ENCODE measurements at regions not wholly inside any gene's neighbourhood (a gene's known extent, or its start where the extent isn't known, plus 50 kb on each side); places are given as distances from the start of the nearest gene placed in this dataset.
"Not testable (repeated sequence)": the region's sequence is repeated elsewhere in the genome, so short reads cannot be mapped to it uniquely, and the experiment has no call there.

DNA sequence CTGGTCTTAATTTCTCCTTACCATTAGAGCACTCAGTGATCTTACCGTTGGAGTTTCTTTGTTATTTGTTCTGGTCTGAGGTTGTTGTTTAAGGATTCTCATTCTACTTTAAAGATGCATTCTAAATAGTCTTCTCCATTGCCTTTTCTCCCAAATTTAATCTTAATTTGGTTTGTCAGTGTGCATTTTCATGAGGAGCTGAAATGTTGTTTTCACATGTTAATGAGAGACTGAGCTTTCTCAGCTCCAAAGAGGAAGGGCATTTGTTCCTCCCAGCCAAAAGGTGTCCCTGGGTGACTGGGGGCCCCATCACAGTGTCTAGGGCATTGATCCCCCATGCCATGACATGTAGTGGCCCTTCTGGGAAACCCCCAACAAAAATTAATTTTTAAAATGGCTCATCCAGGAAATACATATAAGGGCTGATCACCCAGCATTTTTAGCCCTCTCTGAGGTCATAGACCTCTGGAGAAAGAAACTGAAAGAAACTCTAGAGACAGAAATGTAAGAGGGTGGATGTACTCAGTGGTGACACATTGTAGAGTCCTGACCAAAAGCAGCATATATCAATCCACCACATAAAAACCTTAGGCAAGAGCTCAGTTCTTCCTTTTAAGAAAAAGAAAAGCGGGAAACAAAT, 240.4 kb upstream of the RAI14 start:
- Histone ChIP-seq H3K36me3 (no peaks in the 10 kb centered on the region), H3K9me3 (no peaks in the 10 kb centered on the region), H3K27me3 (no peaks in the 10 kb centered on the region), H3K4me3 (no peak overlapping the region), H3K27ac (no peak overlapping the region), H3K4me1 (no peaks in the 10 kb centered on the region)
- 60 to 68% methylated on average over 2 of the region's 2 CpGs for WGBS, 2 donors
- DNase-seq (no peak), ATAC-seq (no peak), FAIRE-seq (no peak)
- no peak for TF ChIP-seq CTCF (IDR thresholded peaks at IDR 0.05)
- intact Hi-C loops (cut with DNase I), result no loop called here

DNA sequence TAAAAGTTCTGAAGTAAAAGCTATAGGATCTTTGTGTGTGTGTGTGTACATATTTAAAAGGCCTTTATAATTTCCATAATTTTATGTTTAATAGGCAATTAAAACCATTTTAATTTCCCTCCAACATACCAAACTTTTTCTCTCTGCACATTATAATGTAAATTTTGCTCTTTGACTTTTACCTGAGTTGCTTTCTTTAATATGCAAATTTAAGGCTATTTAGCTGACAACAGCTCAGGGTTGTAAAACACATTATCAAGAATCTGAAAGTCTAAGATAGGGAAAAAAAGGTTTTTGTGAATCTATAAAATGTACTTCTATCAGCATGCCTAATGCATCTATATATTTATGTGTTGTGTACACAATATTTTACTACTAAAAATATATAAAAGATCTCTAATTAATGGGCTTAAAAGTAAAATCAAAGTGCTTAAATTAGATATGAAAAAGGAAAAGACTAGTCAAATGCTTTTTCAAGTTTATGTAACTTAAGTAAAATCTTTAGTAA, 239.6 kb upstream of the RAI14 start:
- no peak for TF ChIP-seq CTCF (IDR thresholded peaks at IDR 0.05)
- Histone ChIP-seq H3K9me3 (no peaks in the 10 kb centered on the region), H3K36me3 (no peaks in the 10 kb centered on the region), H3K27ac (no peak overlapping the region), H3K4me1 (no peaks in the 10 kb centered on the region), H3K27me3 (no peaks in the 10 kb centered on the region), H3K4me3 (no peak overlapping the region)
- ATAC-seq (no peak), DNase-seq (no peak), FAIRE-seq (no peak)
- intact Hi-C loops (cut with DNase I), result no loop called here

DNA sequence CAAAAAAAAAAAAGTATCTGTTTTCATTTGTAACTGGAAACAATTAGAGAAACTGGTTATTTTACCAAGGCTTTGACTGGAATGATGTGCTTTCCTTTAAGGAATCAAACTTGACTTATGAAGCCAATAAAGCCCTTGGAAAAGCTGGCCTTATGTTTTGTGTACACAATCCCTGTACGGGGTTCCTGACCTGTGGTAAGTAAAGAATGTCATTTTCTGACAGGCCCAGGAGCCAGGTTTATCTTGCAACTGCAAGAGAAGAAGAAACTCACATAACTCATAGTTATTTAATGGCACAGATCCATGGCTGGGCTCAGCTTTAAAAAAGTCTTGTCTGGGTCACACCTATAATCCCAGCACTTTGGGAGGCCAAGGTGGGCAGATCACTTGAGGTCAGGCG, 235.9 kb upstream of the RAI14 start:
- ATAC-seq; H3K4me1 ChIP-seq; FAIRE-seq; H3K27ac ChIP-seq; H3K36me3 ChIP-seq; H3K27me3 ChIP-seq; intact Hi-C loops (cut with DNase I); DNase-seq; H3K9me3 ChIP-seq; H3K4me3 ChIP-seq: not testable (repeated sequence)
- 32 to 60% methylated on average over 2 of the region's 2 CpGs for WGBS, 2 donors

DNA sequence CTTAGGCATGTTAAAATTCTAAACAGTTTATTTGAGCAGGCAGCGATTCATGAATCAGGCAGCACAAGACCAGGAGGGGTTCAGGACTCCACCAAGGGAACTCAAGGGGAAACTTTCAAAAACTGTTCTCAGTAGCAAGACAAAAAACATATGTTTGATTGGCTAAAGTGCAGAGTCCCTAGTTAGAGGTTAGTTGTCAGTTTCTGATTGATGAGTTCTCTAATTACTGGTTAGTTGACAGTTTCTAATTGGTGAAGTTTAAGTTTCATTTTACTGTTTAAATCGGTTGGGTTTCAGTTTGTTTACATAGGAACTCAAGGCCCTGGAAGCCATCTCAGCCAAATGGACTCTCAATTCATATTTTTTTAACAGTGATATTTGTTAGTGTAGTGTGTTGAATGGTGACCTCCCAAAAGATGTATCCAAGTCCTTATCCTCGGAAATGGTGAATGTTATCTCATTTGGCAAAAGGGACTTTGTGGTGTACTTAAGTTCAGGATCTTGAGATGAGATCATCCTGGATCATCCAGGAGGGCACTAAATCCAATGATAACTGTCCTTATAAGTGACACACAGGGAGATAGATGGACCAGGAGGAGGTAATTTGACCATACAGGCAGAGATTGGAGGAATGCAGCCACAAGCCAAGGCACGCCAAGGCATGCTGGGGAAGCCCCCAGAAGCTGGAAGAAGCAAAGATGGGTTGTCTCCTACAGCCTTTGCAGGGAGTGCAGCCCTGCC, 219.2 kb upstream of the RAI14 start:
- H3K4me1 ChIP-seq, result no peaks in the 10 kb centered on the region
- FAIRE-seq (no peak), ATAC-seq (no peak), DNase-seq (no peak)
- intact Hi-C loops (cut with DNase I), result no loop called here
- no peak overlapping the region for H3K27ac ChIP-seq
- H3K4me3 ChIP-seq, result no peak overlapping the region
- no peaks in the 10 kb centered on the region for H3K27me3 ChIP-seq
- TF ChIP-seq CTCF (IDR thresholded peaks at IDR 0.05), result no peak
- H3K9me3 ChIP-seq, result no peaks in the 10 kb centered on the region
- no peaks in the 10 kb centered on the region for H3K36me3 ChIP-seq
- 70 to 74% methylated on average over 4 of the region's 4 CpGs for WGBS, 2 donors

- no peaks in the 10 kb centered on the region for H3K36me3 ChIP-seq
- no peak for ATAC-seq
- WGBS, 2 donors, result 64% methylated on average over 7 of the region's 7 CpGs
Observed at GRCh38 chr5:34439601-34440000, 216.5 kb upstream of the RAI14 start.

GRCh38 chr5:34441767-34442166, 214.4 kb upstream of the RAI14 start:
- H3K27ac ChIP-seq; FAIRE-seq; DNase-seq; H3K36me3 ChIP-seq; H3K4me1 ChIP-seq; intact Hi-C loops (cut with DNase I); H3K9me3 ChIP-seq; H3K27me3 ChIP-seq; H3K4me3 ChIP-seq; ATAC-seq: not testable (repeated sequence)
- WGBS, 2 donors, result 91 to 94% methylated on average over 1 of the region's 1 CpG

More at GRCh38 chr5:34439601-34440000, 216.5 kb upstream of the RAI14 start:
- no peak for FAIRE-seq
- Histone ChIP-seq H3K27me3 (no peaks in the 10 kb centered on the region), H3K4me1 (no peaks in the 10 kb centered on the region), H3K9me3 (no peaks in the 10 kb centered on the region), H3K4me3 (no peak overlapping the region), H3K27ac (no peak overlapping the region)
- no peak for DNase-seq
- intact Hi-C loops (cut with DNase I), result no loop called here
- no peak for TF ChIP-seq CTCF (IDR thresholded peaks at IDR 0.05)
